GM19238 (cell line): ENCODE measurements at regions not wholly inside any gene's neighbourhood (a gene's known extent, or its start where the extent isn't known, plus 50 kb on each side); places are given as distances from the start of the nearest gene placed in this dataset.

Experiments used
- DNase-seq: peaks from one replicate; pipeline ENCODE4 v3.0.0; 2011; ENCODE audit warnings: low spot score; ENCODE audit not compliant: insufficient read length

GRCh38 chr3:178381971-178382448 lies 154.2 kb upstream of the KCNMB2 start:
- no peak for DNase-seq

GRCh38 chr3:178382449-178383061 lies 153.7 kb upstream of the KCNMB2 start:
- no peak for DNase-seq

GRCh38 chr3:178384321-178385230 lies 151.7 kb upstream of the KCNMB2 start:
- no peak for DNase-seq

GRCh38 chr3:178385280-178385952 lies 150.8 kb upstream of the KCNMB2 start:
- DNase-seq, result no peak

GRCh38 chr3:178386401-178386800 lies 149.8 kb upstream of the KCNMB2 start:
- no peak for DNase-seq

- no peak for DNase-seq
Observed at GRCh38 chr3:178386880-178387279, 149.4 kb upstream of the KCNMB2 start.

- DNase-seq, result no peak
Observed at GRCh38 chr3:178388473-178388872, 147.8 kb upstream of the KCNMB2 start.

- DNase-seq, result no peak
Observed at GRCh38 chr3:178389258-178389657, 147.0 kb upstream of the KCNMB2 start.

GRCh38 chr3:178392511-178392926 lies 143.7 kb upstream of the KCNMB2 start:
- no peak for DNase-seq

- no peak for DNase-seq
Observed at GRCh38 chr3:178393146-178393545, 143.1 kb upstream of the KCNMB2 start.

- DNase-seq, result no peak
Observed at GRCh38 chr3:178393824-178394223, 142.4 kb upstream of the KCNMB2 start.

- DNase-seq, result no peak
Observed at GRCh38 chr3:178396318-178396717, 139.9 kb upstream of the KCNMB2 start.

GRCh38 chr3:178397202-178397601 lies 139.0 kb upstream of the KCNMB2 start:
- no peak for DNase-seq

GRCh38 chr3:178397836-178398235 lies 138.4 kb upstream of the KCNMB2 start:
- DNase-seq, result no peak

- DNase-seq, result no peak
Observed at GRCh38 chr3:178404961-178405360, 131.3 kb upstream of the KCNMB2 start.

GRCh38 chr3:178405531-178405930 lies 130.7 kb upstream of the KCNMB2 start:
- no peak for DNase-seq

GRCh38 chr3:178406206-178406605 lies 130.0 kb upstream of the KCNMB2 start:
- DNase-seq, result no peak

- no peak for DNase-seq
Observed at GRCh38 chr3:178415384-178415783, 120.9 kb upstream of the KCNMB2 start.

- no peak for DNase-seq
Observed at GRCh38 chr3:178417736-178418135, 118.5 kb upstream of the KCNMB2 start.

GRCh38 chr3:178419071-178419470 lies 117.2 kb upstream of the KCNMB2 start:
- DNase-seq, result no peak

- no peak for DNase-seq
Observed at GRCh38 chr3:178420033-178420432, 116.2 kb upstream of the KCNMB2 start.

- no peak for DNase-seq
Observed at GRCh38 chr3:178421069-178421468, 115.2 kb upstream of the KCNMB2 start.
